GM12878 (cell line): ENCODE measurements at regions not wholly inside any gene's neighbourhood (a gene's known extent, or its start where the extent isn't known, plus 50 kb on each side); places are given as distances from the start of the nearest gene placed in this dataset.

Experiments
- ETV6 ChIP-seq, 2 experiments: fragments of 450-650 bp in 1 of 2; IDR thresholded peaks in 1 of 2; conservative IDR thresholded peaks in 1 of 2; 2 replicates each; pipeline ENCODE4 v1.6.1; 2014; ENCODE audit warnings: antibody characterized with exemption in 1 of 2, borderline replicate concordance in 1 of 2, low read depth in 1 of 2, mild to moderate bottlenecking in 1 of 2, moderate library complexity in 1 of 2
- EZH2 ChIP-seq: IDR thresholded peaks from 2 replicates; pipeline ENCODE4 v1.6.1; 2012; ENCODE audit warnings: low read depth, mild to moderate bottlenecking, control low read depth, inconsistent platforms, low read length, borderline replicate concordance; ENCODE audit not compliant: control insufficient read depth
- POLR2A ChIP-seq: IDR thresholded peaks from 2 replicates; pipeline ENCODE4 v1.6.1; 2011; ENCODE audit warnings: low read depth, mild to moderate bottlenecking, low read length
- SREBF2 ChIP-seq: IDR thresholded peaks from 2 replicates; pipeline ENCODE4 v1.6.1; 2012; ENCODE audit warnings: mild to moderate bottlenecking, low read length
- TF ChIP-seq, protein P1 (sequence below): fragments of 450-650 bp; formaldehyde crosslinking; IDR thresholded peaks from 2 replicates; pipeline ENCODE4 v1.5.0; 2022; ENCODE audit warnings: mild to moderate bottlenecking, missing genetic modification characterization
- TF ChIP-seq, protein P2 (sequence below): IDR thresholded peaks from 2 replicates; pipeline ENCODE4 v1.6.1; 2012; ENCODE audit warnings: low read length, inconsistent platforms

DNA sequence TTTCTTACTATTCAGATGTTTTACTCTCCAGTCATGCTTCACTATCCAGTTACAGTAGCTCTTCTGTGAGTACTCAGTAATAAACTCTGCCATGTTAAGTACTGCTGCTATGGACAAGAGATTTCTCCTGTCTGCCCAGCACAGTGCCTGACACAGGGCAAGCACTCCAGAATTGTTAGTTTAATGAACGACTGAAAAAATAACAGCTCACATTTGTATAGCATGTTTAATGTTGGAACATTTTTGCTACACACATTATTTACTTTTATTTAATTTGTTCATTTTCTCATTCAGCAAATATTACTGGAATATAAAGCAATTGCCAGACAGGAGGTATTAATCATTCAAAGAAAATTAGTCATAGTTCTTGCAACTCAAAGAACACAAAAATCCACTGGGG, 142.6 kb upstream of the HMGN3 start:
- TF ChIP-seq EZH2 = no peak
- TF ChIP-seq POLR2A = no peak
- TF ChIP-seq, protein P1, sequence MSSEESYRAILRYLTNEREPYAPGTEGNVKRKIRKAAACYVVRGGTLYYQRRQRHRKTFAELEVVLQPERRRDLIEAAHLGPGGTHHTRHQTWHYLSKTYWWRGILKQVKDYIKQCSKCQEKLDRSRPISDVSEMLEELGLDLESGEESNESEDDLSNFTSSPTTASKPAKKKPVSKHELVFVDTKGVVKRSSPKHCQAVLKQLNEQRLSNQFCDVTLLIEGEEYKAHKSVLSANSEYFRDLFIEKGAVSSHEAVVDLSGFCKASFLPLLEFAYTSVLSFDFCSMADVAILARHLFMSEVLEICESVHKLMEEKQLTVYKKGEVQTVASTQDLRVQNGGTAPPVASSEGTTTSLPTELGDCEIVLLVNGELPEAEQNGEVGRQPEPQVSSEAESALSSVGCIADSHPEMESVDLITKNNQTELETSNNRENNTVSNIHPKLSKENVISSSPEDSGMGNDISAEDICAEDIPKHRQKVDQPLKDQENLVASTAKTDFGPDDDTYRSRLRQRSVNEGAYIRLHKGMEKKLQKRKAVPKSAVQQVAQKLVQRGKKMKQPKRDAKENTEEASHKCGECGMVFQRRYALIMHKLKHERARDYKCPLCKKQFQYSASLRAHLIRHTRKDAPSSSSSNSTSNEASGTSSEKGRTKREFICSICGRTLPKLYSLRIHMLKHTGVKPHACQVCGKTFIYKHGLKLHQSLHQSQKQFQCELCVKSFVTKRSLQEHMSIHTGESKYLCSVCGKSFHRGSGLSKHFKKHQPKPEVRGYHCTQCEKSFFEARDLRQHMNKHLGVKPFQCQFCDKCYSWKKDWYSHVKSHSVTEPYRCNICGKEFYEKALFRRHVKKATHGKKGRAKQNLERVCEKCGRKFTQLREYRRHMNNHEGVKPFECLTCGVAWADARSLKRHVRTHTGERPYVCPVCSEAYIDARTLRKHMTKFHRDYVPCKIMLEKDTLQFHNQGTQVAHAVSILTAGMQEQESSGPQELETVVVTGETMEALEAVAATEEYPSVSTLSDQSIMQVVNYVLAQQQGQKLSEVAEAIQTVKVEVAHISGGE (CRISPR knock-in tag) = no peak
- TF ChIP-seq, protein P2, sequence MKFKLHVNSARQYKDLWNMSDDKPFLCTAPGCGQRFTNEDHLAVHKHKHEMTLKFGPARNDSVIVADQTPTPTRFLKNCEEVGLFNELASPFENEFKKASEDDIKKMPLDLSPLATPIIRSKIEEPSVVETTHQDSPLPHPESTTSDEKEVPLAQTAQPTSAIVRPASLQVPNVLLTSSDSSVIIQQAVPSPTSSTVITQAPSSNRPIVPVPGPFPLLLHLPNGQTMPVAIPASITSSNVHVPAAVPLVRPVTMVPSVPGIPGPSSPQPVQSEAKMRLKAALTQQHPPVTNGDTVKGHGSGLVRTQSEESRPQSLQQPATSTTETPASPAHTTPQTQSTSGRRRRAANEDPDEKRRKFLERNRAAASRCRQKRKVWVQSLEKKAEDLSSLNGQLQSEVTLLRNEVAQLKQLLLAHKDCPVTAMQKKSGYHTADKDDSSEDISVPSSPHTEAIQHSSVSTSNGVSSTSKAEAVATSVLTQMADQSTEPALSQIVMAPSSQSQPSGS = no peak
- TF ChIP-seq ETV6 (conservative IDR thresholded peaks at IDR 0.05 in 1 of 2, IDR thresholded peaks at IDR 0.05 in 1 of 2; ENCODE audit: borderline replicate concordance in 1 of 2, low read depth in 1 of 2) = no peak
- no peak for TF ChIP-seq SREBF2
